IPS-11a (cell line): ENCODE measurements at regions not wholly inside any gene's neighbourhood (a gene's known extent, or its start where the extent isn't known, plus 50 kb on each side); places are given as distances from the start of the nearest gene placed in this dataset.
"Not testable (repeated sequence)": the region's sequence is repeated elsewhere in the genome, so short reads cannot be mapped to it uniquely, and the experiment has no call there.

ENCODE experiments used
- H3K4me3 ChIP-seq: one replicate; pipeline ENCODE4 v1.5.1; 2013; ENCODE audit warnings: low read depth, low read length, control low read depth

- no peak overlapping the region for H3K4me3 ChIP-seq
Observed at GRCh38 chr3:169029674-169030285, 633.7 kb downstream of the MECOM start.

DNA sequence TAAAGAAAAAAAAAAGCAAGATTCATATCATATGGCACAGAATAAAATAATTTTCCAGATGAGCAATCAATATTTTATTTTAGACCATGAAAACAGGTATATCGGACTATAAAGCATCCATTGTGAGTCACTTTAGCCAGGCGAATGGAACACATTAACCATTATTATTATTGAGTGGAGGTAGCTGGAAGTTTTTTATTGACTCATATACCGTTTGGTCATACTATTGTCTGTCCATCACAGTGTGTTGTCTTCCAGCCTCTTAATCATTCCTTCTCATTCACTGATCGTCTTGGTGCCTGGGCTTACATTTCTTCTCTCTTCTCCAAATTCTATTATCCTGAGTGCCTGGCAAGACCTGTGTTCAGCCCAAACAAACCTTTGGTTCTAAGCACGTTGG, 634.8 kb downstream of the MECOM start:
- no peak overlapping the region for H3K4me3 ChIP-seq

GRCh38 chr3:169026543-169027182, 636.8 kb downstream of the MECOM start:
- H3K4me3 ChIP-seq = no peak overlapping the region

DNA sequence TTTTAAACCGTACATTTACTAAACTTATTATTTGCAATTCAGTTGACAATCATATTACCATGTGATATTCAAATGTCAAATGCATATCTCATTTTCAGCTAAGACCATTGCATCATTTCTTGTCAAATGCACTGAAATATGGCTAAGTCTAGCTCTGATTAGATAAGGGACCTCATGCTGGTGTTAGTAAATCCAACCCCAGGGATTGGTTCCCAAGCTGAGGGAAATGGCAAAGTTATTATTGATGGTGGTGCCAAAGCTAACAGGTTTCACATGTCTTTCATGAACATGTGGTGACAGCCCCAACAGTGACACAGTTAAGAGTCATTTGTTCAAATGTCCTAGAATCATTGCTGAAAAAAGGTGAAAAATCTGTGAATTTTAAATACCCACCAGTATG, 641.1 kb downstream of the MECOM start:
- no peak overlapping the region for H3K4me3 ChIP-seq

- H3K4me3 ChIP-seq = no peak overlapping the region
Observed at GRCh38 chr3:169020371-169020770, 643.1 kb downstream of the MECOM start.

- H3K4me3 ChIP-seq = no peak overlapping the region
Observed at GRCh38 chr3:169009453-169009852, 654.1 kb downstream of the MECOM start.

DNA sequence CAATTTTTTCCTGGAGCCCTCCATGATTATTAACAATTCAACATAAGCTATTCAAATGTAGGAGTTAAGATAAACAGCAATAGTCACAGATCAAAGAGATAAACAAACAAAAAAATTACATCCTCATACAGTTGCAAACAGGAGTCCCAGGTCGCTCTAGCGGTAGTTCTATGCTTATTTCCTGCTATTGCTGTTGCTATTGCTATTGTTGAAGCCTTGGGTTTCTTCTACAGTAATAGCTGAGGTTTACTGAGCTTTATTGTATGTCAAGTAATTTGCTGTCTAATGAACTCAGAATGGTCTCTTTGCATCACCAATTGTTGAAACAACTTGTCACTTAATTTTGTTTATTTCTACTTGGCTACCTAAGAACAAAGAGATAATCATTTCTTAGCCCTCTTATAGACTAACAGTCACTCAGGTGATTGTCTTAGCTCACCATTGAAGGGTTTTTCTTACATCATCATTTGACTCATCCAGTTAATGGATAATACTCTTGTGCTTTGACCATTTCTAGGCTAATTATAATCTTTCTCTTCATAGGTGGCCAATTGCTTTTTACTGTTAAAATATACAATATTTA, 654.6 kb downstream of the MECOM start:
- H3K4me3 ChIP-seq = no peak overlapping the region

GRCh38 chr3:169007145-169007544, 656.4 kb downstream of the MECOM start:
- H3K4me3 ChIP-seq = no peak overlapping the region

DNA sequence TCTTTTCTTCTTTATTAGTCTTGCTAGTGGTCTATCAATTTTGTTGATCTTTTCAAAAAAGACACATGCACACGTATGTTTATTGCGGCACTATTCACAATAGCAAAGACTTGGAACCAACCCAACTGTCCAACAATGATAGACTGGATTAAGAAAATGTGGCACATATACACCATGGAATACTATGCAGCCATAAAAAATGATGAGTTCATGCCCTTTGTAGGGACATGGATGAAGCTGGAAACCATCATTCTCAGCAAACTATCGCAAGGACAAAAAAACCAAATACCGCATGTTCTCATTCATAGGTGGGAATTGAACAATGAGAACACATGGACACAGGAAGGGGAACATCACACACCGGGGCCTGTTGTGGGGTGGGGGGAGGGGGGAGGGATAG, 657.1 kb downstream of the MECOM start:
- H3K4me3 ChIP-seq = not testable (repeated sequence)

DNA sequence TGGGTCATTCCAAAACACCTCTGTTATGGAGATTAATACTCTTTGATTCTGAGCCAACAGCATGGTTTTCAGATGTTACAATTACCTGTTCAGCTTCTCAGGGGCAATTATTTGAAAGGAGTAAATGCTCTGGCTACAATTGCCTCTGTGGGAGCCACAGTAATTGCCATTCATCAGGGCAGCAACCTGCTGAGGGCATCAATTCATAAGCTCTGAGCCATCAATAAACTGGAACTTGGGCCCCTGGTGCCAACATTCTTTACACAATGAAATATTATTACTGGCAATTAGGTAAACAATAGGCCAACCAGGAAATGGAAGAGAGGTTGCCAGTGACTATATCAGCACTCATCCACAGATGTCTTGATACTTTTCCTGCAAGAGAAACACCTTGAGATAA, 660.8 kb downstream of the MECOM start:
- H3K4me3 ChIP-seq = no peak overlapping the region

DNA sequence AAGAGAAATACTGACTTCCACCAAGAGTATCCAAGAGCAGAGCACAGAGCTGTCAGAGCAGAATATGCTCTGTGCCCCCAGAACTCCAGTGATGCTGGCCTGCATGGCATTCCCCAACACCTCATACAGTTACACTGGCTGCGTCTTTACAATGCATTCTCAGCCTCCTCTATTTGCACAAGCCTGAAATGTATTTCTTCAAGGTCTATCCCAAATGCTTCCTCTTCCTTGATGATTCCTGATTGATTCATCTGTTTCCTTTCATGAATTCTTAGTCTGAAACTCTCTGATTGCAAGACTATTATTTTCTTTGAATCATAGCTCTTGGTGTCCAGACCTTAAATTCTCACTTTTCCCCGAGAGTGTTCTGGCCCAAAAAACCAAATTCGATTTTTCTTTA, 664.7 kb downstream of the MECOM start:
- no peak overlapping the region for H3K4me3 ChIP-seq

DNA sequence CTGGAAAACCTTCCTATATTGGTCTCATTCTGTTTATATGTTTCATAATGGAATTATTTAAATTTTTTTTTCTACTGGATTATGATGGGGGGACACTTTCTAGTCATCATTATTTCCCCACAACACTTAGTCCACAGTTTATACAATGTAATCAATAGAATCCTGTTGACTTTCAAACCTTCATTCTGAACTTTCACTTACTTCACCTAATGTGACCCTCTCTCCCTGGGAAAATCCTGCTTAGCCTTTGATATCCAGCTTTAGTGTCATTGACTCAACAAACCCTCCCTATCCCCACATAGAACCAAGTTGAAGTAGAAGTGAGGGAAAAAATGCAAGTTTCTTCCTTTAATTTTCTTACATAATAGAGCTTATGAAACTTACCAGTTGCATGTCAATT, 666.0 kb downstream of the MECOM start:
- no peak overlapping the region for H3K4me3 ChIP-seq

GRCh38 chr3:168996622-168997021, 666.9 kb downstream of the MECOM start:
- no peak overlapping the region for H3K4me3 ChIP-seq

- no peak overlapping the region for H3K4me3 ChIP-seq
Observed at GRCh38 chr3:168995129-168995528, 668.4 kb downstream of the MECOM start.

- no peak overlapping the region for H3K4me3 ChIP-seq
Observed at GRCh38 chr3:168991803-168992202, 671.7 kb downstream of the MECOM start.

DNA sequence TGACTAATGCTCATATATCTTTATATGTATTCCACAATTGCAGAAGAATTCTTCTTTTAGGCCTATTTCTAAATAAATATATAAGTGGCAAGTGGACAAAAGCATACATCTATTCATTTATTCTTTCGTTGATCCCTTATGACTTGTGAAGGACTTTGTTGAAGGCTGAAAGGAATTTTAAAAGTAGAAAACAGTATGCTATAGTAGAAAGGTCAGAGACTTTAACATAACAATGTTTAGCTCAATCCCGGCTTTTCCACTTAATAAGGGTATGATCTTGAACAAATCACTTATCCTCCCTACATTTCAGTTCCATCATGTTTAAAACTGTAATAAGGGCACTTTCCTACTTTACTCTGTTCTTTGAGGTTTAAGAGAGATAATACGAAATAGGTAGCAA, 672.9 kb downstream of the MECOM start:
- no peak overlapping the region for H3K4me3 ChIP-seq

DNA sequence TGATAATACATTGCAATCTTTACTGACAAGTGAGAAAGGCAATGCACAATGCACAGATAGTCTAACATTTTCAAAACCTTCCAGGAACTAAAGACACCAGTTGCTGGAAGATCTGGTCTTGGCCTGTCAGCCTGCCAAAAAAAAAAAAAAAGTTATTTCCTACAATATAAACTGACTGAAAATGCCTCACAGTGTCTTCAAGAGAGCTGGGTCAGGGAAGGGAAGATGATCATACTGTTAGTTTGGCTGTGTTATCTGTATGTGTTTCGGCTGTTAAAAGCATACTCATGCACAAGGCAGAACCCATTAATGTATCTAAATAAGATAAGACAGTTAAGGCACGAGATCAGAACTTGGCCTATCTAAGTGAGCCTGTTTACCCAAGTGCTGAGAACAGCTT, 673.4 kb downstream of the MECOM start:
- no peak overlapping the region for H3K4me3 ChIP-seq

DNA sequence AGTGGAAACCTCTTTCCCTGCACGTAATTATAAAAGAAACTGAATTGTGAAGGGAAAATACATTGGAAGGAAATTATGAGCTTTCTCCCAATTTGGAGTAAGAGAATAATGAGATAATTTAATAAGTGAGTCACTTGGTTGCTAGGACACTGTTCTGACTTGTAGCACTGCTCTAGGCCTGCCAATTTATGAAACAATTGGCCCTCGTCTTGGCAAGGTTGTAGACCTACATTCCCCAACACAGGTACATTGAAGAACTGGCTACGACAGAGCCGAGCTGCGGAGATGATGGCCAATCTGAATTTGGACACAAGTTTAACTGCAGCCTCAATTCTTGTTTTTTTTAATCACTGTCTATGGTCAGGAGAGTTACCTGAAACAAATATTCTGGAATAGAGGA, 674.1 kb downstream of the MECOM start:
- H3K4me3 ChIP-seq = no peak overlapping the region

DNA sequence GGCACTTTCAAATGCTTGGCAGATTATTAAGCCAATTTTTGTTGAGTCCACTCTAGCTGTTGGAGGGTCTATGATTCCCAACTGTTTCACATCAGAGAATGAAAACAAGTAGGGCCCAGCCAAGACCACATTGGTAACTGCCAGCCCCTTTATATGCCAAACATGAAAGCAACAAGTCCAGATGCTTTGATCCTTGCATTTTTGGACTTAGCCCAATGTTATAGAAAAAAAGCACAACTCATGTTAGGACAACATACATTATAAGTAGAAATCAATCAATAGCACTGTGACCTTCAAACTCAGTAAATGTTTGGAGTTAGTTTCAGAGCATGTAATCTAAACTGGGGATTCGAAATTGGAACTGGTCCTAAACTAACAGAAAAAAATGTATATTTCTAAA, 674.7 kb downstream of the MECOM start:
- H3K4me3 ChIP-seq = no peak overlapping the region

DNA sequence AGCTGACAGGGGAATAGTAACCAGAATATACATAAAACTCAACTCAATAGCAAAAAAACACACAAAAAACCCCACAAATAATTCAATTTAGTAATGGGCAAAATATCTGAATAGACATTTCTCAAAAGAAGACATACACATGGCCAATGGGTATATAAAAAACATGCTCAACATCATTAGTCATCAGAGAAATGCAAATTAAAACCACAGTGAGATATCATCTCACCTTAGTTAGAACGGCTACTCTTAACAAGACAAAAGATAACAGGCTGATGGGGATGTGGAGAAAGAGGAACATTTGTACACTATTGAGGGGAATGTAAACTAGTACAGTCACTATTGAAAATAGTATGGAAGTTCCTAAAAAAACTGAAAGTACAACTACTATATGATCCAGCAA, 678.6 kb downstream of the MECOM start:
- H3K4me3 ChIP-seq = no peak overlapping the region

- H3K4me3 ChIP-seq = no peak overlapping the region
Observed at GRCh38 chr3:168983046-168983445, 680.5 kb downstream of the MECOM start.

GRCh38 chr3:168981396-168981795, 682.1 kb downstream of the MECOM start:
- H3K4me3 ChIP-seq = no peak overlapping the region
